ENCODE measurements at regions not wholly inside any gene's neighbourhood (a gene's known extent, or its start where the extent isn't known, plus 50 kb on each side); places are given as distances from the start of the nearest gene placed in this dataset.
A peak's percentile ranks its signal among the peaks of the same experiment; 100 is the strongest.

GRCh38 chr10:31083765-31084184 is 52.1 kb upstream of the ZNF438 start:
- TF ChIP-seq EZH2 (IDR thresholded peaks at IDR 0.05; ENCODE audit: low read length, unreplicated experiment) (no peak), CTCF (conservative IDR thresholded peaks at IDR 0.05; ENCODE audit: low read depth, low read length) (peak; percentile 65), EZH2phosphoT487 (IDR thresholded peaks at IDR 0.05; ENCODE audit: borderline replicate concordance, low read length) (no peak)

All from PC-3 (cell line).